SK-N-SH (cell line): ENCODE measurements at regions not wholly inside any gene's neighbourhood (a gene's known extent, or its start where the extent isn't known, plus 50 kb on each side); places are given as distances from the start of the nearest gene placed in this dataset.

Experiments used
- EZH2phosphoT487 ChIP-seq: fragments of 200-600 bp; sonication (generic); IDR thresholded peaks from 2 replicates; pipeline ENCODE4 v1.6.1; 2017; ENCODE audit warnings: low read depth, mixed run types, mild to moderate bottlenecking, antibody characterized with exemption, moderate library complexity, borderline replicate concordance
- FOXJ3 ChIP-seq: sonication (generic); formaldehyde crosslinking; IDR thresholded peaks from 2 replicates; pipeline ENCODE4 v1.5.1; 2020; ENCODE audit warnings: mild to moderate bottlenecking, missing genetic modification reagents
- FOXM1 ChIP-seq: IDR thresholded peaks from 2 replicates; pipeline ENCODE4 v1.4.0; 2012; ENCODE audit warnings: low read depth, mild to moderate bottlenecking
- JUND ChIP-seq: IDR thresholded peaks from 2 replicates; pipeline ENCODE4 v1.4.0; 2012
- MAX ChIP-seq: IDR thresholded peaks from 2 replicates; pipeline ENCODE4 v1.4.0; 2012; ENCODE audit warnings: low read depth
- NFIC ChIP-seq: IDR thresholded peaks from 2 replicates; pipeline ENCODE4 v1.4.0; 2012; ENCODE audit warnings: borderline replicate concordance
- POLR2AphosphoS5 ChIP-seq: IDR thresholded peaks from 2 replicates; pipeline ENCODE4 v1.6.1; 2012; ENCODE audit warnings: low read depth, low read length
- REST ChIP-seq: IDR thresholded peaks from 2 replicates; pipeline ENCODE4 v1.6.1; 2012; ENCODE audit warnings: mild to moderate bottlenecking, low read depth, low read length, moderate library complexity
- RFX5 ChIP-seq: IDR thresholded peaks from 2 replicates; pipeline ENCODE4 v1.6.1; 2012; ENCODE audit warnings: mild to moderate bottlenecking, improper control_type of control experiment, low read length
- RXRA ChIP-seq: IDR thresholded peaks from 2 replicates; pipeline ENCODE4 v1.4.0; 2012; ENCODE audit warnings: low read depth, mild to moderate bottlenecking, borderline replicate concordance
- TAF1 ChIP-seq: IDR thresholded peaks from 2 replicates; pipeline ENCODE4 v1.6.1; 2012; ENCODE audit warnings: low read depth, mild to moderate bottlenecking, low read length, moderate library complexity, borderline replicate concordance
- YY1 ChIP-seq: IDR thresholded peaks from 2 replicates; pipeline ENCODE4 v1.4.0; 2012; ENCODE audit warnings: low read depth, mild to moderate bottlenecking
- TF ChIP-seq, protein P1 (sequence below): fragments of 200-600 bp; sonication (generic); IDR thresholded peaks from 2 replicates; pipeline ENCODE4 v1.6.1; 2017; ENCODE audit warnings: antibody characterized with exemption, mild to moderate bottlenecking, moderate library complexity

GRCh38 chr11:106503901-106504300 is 426.4 kb downstream of the AASDHPPT start:
- TF ChIP-seq NFIC (no peak), RFX5 (no peak), YY1 (no peak), EZH2phosphoT487 (no peak), FOXJ3 (CRISPR knock-in tag) (no peak), TAF1 (no peak), REST (no peak), MAX (no peak), RXRA (no peak), JUND (no peak), POLR2AphosphoS5 (no peak), FOXM1 (no peak)
- TF ChIP-seq, protein P1, sequence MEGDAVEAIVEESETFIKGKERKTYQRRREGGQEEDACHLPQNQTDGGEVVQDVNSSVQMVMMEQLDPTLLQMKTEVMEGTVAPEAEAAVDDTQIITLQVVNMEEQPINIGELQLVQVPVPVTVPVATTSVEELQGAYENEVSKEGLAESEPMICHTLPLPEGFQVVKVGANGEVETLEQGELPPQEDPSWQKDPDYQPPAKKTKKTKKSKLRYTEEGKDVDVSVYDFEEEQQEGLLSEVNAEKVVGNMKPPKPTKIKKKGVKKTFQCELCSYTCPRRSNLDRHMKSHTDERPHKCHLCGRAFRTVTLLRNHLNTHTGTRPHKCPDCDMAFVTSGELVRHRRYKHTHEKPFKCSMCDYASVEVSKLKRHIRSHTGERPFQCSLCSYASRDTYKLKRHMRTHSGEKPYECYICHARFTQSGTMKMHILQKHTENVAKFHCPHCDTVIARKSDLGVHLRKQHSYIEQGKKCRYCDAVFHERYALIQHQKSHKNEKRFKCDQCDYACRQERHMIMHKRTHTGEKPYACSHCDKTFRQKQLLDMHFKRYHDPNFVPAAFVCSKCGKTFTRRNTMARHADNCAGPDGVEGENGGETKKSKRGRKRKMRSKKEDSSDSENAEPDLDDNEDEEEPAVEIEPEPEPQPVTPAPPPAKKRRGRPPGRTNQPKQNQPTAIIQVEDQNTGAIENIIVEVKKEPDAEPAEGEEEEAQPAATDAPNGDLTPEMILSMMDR = no peak
